ENCODE measurements at regions not wholly inside any gene's neighbourhood (a gene's known extent, or its start where the extent isn't known, plus 50 kb on each side); places are given as distances from the start of the nearest gene placed in this dataset.
"Not testable (repeated sequence)": the region's sequence is repeated elsewhere in the genome, so short reads cannot be mapped to it uniquely, and the experiment has no call there.

- no peak for TF ChIP-seq CTCF (IDR thresholded peaks at IDR 0.05)
- H3K4me1 Mint-ChIP-seq (ENCODE audit: unreplicated experiment), result peaks cover 13% of the 10 kb centered on the region
- H3K4me3 Mint-ChIP-seq (ENCODE audit: unreplicated experiment), result no peak overlapping the region
- no peaks in the 10 kb centered on the region for H3K36me3 Mint-ChIP-seq (ENCODE audit: unreplicated experiment)
- DNase-seq (ENCODE audit: extremely low spot score, unreplicated experiment), result no peak
- no peaks in the 10 kb centered on the region for H3K27me3 Mint-ChIP-seq (ENCODE audit: unreplicated experiment)
- H3K9me3 Mint-ChIP-seq (ENCODE audit: unreplicated experiment), result no peaks in the 10 kb centered on the region
- H3K27ac Mint-ChIP-seq (ENCODE audit: unreplicated experiment), result no peak overlapping the region
Measured at GRCh38 chr22:36084717-36085116, 56.1 kb upstream of the RBFOX2 start.

GRCh38 chr22:36083056-36083455 is 54.4 kb upstream of the RBFOX2 start:
- peaks cover 13% of the 10 kb centered on the region for H3K4me1 Mint-ChIP-seq (ENCODE audit: unreplicated experiment)
- no peak for DNase-seq (ENCODE audit: extremely low spot score, unreplicated experiment)
- H3K4me3 Mint-ChIP-seq (ENCODE audit: unreplicated experiment), result no peak overlapping the region
- no peak overlapping the region for H3K27ac Mint-ChIP-seq (ENCODE audit: unreplicated experiment)
- H3K9me3 Mint-ChIP-seq (ENCODE audit: unreplicated experiment), result no peaks in the 10 kb centered on the region
- no peaks in the 10 kb centered on the region for H3K36me3 Mint-ChIP-seq (ENCODE audit: unreplicated experiment)
- no peak for TF ChIP-seq CTCF (IDR thresholded peaks at IDR 0.05)
- H3K27me3 Mint-ChIP-seq (ENCODE audit: unreplicated experiment), result no peaks in the 10 kb centered on the region

GRCh38 chr22:36081023-36081431 is 52.4 kb upstream of the RBFOX2 start:
- no peak for TF ChIP-seq CTCF (IDR thresholded peaks at IDR 0.05)
- H3K27me3 Mint-ChIP-seq (ENCODE audit: unreplicated experiment), result no peaks in the 10 kb centered on the region
- no peaks in the 10 kb centered on the region for H3K36me3 Mint-ChIP-seq (ENCODE audit: unreplicated experiment)
- no peaks in the 10 kb centered on the region for H3K9me3 Mint-ChIP-seq (ENCODE audit: unreplicated experiment)
- H3K27ac Mint-ChIP-seq (ENCODE audit: unreplicated experiment), result peak overlapping the region; percentile 83
- no peak overlapping the region for H3K4me3 Mint-ChIP-seq (ENCODE audit: unreplicated experiment)
- H3K4me1 Mint-ChIP-seq (ENCODE audit: unreplicated experiment), result peaks cover 17% of the 10 kb centered on the region
- DNase-seq (ENCODE audit: extremely low spot score, unreplicated experiment), result no peak

GRCh38 chr22:36080281-36080680 is 51.7 kb upstream of the RBFOX2 start:
- H3K27ac Mint-ChIP-seq (ENCODE audit: unreplicated experiment); H3K4me3 Mint-ChIP-seq (ENCODE audit: unreplicated experiment); DNase-seq (ENCODE audit: extremely low spot score, unreplicated experiment); H3K9me3 Mint-ChIP-seq (ENCODE audit: unreplicated experiment); H3K36me3 Mint-ChIP-seq (ENCODE audit: unreplicated experiment); H3K27me3 Mint-ChIP-seq (ENCODE audit: unreplicated experiment): not testable (repeated sequence)
- peaks cover 15% of the 10 kb centered on the region for H3K4me1 Mint-ChIP-seq (ENCODE audit: unreplicated experiment)

GRCh38 chr22:36079041-36079440 is 50.4 kb upstream of the RBFOX2 start:
- DNase-seq (ENCODE audit: extremely low spot score, unreplicated experiment), result no peak
- Mint-ChIP-seq H3K27ac (ENCODE audit: unreplicated experiment) (no peak overlapping the region), H3K4me1 (ENCODE audit: unreplicated experiment) (peaks cover 15% of the 10 kb centered on the region), H3K4me3 (ENCODE audit: unreplicated experiment) (no peak overlapping the region), H3K36me3 (ENCODE audit: unreplicated experiment) (no peaks in the 10 kb centered on the region), H3K9me3 (ENCODE audit: unreplicated experiment) (no peaks in the 10 kb centered on the region), H3K27me3 (ENCODE audit: unreplicated experiment) (no peaks in the 10 kb centered on the region)
- no peak for TF ChIP-seq CTCF (IDR thresholded peaks at IDR 0.05)

Data from osteocyte (in vitro differentiated cells).